Epithelial cell of proximal tubule (primary cell): ENCODE measurements at regions not wholly inside any gene's neighbourhood (a gene's known extent, or its start where the extent isn't known, plus 50 kb on each side); places are given as distances from the start of the nearest gene placed in this dataset.
"Not testable (repeated sequence)": the region's sequence is repeated elsewhere in the genome, so short reads cannot be mapped to it uniquely, and the experiment has no call there.

Source experiments
- DNase-seq: peaks from one replicate; pipeline ENCODE4 v3.0.0-alpha.2; 2011; ENCODE audit warnings: low read depth
- H3K4me3 ChIP-seq: 2 replicates; pipeline ENCODE4 v1.5.1; 2011; ENCODE audit warnings: low read depth, mild to moderate bottlenecking, low read length
- TF ChIP-seq, protein P1 (sequence below): conservative IDR thresholded peaks from 2 replicates; pipeline ENCODE4 v1.5.1; 2012; ENCODE audit warnings: low read depth, mild to moderate bottlenecking, low read length

- no peak overlapping the region for H3K4me3 ChIP-seq
- no peak for DNase-seq
- TF ChIP-seq, protein P1, sequence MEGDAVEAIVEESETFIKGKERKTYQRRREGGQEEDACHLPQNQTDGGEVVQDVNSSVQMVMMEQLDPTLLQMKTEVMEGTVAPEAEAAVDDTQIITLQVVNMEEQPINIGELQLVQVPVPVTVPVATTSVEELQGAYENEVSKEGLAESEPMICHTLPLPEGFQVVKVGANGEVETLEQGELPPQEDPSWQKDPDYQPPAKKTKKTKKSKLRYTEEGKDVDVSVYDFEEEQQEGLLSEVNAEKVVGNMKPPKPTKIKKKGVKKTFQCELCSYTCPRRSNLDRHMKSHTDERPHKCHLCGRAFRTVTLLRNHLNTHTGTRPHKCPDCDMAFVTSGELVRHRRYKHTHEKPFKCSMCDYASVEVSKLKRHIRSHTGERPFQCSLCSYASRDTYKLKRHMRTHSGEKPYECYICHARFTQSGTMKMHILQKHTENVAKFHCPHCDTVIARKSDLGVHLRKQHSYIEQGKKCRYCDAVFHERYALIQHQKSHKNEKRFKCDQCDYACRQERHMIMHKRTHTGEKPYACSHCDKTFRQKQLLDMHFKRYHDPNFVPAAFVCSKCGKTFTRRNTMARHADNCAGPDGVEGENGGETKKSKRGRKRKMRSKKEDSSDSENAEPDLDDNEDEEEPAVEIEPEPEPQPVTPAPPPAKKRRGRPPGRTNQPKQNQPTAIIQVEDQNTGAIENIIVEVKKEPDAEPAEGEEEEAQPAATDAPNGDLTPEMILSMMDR = no peak
Observed at GRCh38 chr7:41565655-41566054, 137.2 kb downstream of the INHBA start.

DNA sequence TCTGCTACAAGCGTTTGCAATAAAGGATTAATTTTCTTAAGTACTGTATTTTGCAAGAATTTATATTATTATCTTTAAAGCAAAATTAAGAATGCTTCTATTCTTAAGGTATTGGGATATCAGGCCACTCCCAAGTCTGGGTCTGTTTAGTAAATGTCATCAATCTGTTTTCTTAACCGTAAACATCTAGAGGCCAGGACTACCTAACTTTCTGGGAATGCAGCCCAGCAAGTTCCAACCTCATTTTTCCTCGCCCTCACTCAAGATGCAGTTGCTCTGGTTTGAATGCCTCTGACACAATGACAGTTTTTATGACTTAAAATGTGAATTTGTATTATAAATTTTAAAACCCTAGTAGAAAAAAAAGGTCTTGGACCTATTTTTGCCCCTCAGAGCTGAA lies 143.5 kb downstream of the INHBA start:
- no peak overlapping the region for H3K4me3 ChIP-seq
- TF ChIP-seq, protein P1 = no peak
- no peak for DNase-seq

GRCh38 chr7:41554481-41554880 lies 148.4 kb downstream of the INHBA start:
- no peak overlapping the region for H3K4me3 ChIP-seq

DNA sequence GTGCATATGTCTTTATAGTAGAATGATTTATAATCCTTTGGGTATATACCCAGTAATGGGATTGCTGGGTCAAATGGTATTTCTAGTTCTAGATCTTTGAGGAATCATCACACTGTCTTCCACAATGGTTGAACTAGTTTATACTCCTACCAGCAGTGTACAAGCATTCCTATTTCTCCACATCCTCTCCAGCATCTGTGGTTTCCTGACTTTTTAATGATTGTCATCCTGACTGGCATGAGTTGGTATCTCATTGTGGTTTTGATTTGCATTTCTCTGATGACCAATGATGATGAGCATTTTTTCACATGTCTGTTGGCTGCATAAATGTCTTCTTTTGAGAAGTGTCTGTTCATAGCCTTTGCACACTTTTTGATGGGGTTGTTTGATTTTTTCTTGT lies 152.8 kb downstream of the INHBA start:
- DNase-seq, H3K4me3 ChIP-seq: not testable (repeated sequence)

More at GRCh38 chr7:41554481-41554880, 148.4 kb downstream of the INHBA start:
- TF ChIP-seq, protein P1 = no peak
- DNase-seq = no peak

GRCh38 chr7:41544241-41544640 lies 158.6 kb downstream of the INHBA start:
- TF ChIP-seq, protein P1 = no peak
- no peak overlapping the region for H3K4me3 ChIP-seq
- no peak for DNase-seq

DNA sequence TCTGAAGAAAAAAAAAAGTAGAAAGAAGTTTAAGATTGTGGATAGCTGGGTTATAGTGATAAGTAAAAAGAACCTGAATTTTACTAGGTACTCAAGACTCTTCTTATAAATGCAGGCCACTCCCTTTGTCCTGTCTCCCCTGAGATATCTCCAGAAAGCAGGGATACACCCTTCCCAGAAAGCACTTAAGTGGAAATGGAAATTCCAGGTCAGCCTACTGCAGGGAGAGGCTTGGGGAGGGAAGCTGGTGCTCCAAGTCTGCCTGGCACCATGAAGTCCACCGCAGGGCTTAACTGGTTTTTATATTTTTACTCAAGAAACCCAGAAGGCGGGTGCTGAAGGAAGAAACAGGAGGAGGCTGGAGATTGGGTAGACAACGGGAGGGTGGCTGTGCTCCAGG lies 162.3 kb downstream of the INHBA start:
- DNase-seq = no peak
- TF ChIP-seq, protein P1 = no peak

DNA sequence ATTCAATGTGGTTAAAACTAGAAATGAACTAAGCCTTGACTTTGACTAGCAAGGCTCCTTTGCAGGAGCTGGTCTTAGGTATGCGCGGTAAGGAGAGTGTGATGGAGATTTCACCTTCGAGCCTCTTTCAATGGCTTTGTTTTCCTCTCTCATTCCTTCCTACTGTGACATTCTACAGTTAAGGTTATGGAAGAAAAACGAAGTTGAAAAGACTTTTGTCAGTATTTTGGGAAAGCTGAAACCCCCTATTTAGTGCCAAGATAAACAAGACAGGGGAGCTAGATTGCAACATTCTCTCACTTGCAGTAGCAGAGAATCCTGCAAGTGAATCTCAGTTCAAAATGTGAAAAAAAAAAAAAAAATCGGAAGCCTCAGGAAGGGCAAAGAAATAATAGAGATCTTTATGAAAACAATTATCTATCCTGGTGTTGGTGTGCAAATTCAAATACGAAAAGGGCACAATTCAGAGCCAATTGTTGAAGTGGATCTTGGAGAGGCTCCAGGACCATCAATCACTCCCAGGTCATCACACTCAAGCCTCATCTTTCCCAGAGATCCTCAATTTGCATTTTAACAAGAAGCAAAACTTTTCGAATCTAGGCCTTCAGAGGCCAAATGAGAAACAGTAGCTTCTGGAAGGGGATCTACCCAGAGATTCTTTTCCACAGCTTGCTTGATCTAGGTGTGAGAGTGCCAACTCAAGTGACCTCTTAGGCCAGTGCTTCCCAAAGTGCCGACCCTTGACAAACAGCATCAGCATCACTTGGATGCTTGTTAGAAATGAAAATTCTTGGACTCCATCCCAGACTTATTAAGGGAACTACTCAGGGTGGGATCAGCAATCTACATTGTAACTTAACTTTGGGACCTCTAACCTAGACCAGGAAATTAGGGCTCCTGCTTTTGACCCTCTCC lies 163.8 kb downstream of the INHBA start:
- no peak for DNase-seq
- TF ChIP-seq, protein P1 = no peak
- H3K4me3 ChIP-seq = no peak overlapping the region

More for the DNA sequence above, 162.3 kb downstream of the INHBA start:
- no peak overlapping the region for H3K4me3 ChIP-seq
